Endothelial cell of umbilical vein (primary cell): ENCODE measurements at regions not wholly inside any gene's neighbourhood (a gene's known extent, or its start where the extent isn't known, plus 50 kb on each side); places are given as distances from the start of the nearest gene placed in this dataset.

Experiments
- EZH2 ChIP-seq: IDR thresholded peaks from 2 replicates; pipeline ENCODE4 v1.6.1; 2012; ENCODE audit warnings: borderline replicate concordance, low read depth, mild to moderate bottlenecking, moderate library complexity, low read length, inconsistent platforms; ENCODE audit not compliant: severe bottlenecking
- FOS ChIP-seq: IDR thresholded peaks from 2 replicates; pipeline ENCODE4 v1.6.1; 2011; ENCODE audit warnings: mild to moderate bottlenecking, low read length, moderate library complexity, borderline replicate concordance; ENCODE audit not compliant: insufficient read depth
- MAX ChIP-seq: IDR thresholded peaks from 2 replicates; pipeline ENCODE4 v1.6.1; 2011; ENCODE audit not compliant: insufficient read depth, insufficient read length
- POLR2A ChIP-seq: IDR thresholded peaks from 2 replicates; pipeline ENCODE4 v1.6.1; 2012; ENCODE audit warnings: low read depth, mild to moderate bottlenecking, control low read depth, low read length
- POLR2AphosphoS5 ChIP-seq: IDR thresholded peaks from 2 replicates; pipeline ENCODE4 v1.6.1; 2012; ENCODE audit warnings: low read depth, mild to moderate bottlenecking, control low read depth, low read length, moderate library complexity; ENCODE audit not compliant: insufficient read depth
- TF ChIP-seq, protein P1 (sequence below), 2 donors: IDR thresholded peaks; 1 replicate in 1 of 2; 2 replicates in 1 of 2; pipeline ENCODE4 v1.5.1; 2011; ENCODE audit warnings: low read length in 2 of 2, mild to moderate bottlenecking in 2 of 2, moderate library complexity in 2 of 2, control low read depth in 1 of 2, inconsistent platforms in 1 of 2, low read depth in 1 of 2; ENCODE audit not compliant: insufficient read depth in 1 of 2; ENCODE audit errors: extremely low read depth in 1 of 2

DNA sequence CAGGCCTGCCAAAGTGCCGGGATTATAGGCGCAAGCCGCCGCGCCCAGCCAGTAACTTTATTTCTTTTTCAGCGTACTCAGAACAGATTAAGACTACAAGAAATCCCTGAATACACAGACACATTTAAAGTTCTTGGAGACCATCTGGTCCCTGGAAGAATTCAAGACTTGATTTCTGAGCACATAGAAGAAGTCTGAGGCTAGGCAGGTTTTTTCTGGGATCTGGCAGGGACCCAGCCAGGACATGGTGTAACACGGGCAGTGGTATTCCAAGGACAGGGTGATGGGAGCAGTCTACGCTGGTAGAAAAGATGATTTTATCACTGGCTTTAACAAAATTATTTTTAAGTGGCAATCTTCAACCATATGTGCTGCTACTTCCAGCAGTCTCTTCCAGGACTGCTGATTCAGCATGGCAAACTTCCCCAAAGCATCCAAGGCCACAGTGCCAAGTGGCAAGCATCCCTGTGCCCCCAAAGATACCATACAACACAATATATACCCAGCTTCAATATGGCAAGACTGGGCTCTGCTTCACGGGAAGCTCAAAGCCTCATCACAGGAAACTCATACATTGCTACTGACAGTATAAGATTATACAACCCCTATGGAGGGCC, 105.2 kb upstream of the OR5AK2 start:
- TF ChIP-seq, protein P1, sequence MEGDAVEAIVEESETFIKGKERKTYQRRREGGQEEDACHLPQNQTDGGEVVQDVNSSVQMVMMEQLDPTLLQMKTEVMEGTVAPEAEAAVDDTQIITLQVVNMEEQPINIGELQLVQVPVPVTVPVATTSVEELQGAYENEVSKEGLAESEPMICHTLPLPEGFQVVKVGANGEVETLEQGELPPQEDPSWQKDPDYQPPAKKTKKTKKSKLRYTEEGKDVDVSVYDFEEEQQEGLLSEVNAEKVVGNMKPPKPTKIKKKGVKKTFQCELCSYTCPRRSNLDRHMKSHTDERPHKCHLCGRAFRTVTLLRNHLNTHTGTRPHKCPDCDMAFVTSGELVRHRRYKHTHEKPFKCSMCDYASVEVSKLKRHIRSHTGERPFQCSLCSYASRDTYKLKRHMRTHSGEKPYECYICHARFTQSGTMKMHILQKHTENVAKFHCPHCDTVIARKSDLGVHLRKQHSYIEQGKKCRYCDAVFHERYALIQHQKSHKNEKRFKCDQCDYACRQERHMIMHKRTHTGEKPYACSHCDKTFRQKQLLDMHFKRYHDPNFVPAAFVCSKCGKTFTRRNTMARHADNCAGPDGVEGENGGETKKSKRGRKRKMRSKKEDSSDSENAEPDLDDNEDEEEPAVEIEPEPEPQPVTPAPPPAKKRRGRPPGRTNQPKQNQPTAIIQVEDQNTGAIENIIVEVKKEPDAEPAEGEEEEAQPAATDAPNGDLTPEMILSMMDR (IDR thresholded peaks at IDR 0.05; ENCODE audit: extremely low read depth in 1 of 2, insufficient read depth in 1 of 2, low read depth in 1 of 2, low read length in 2 of 2): no peak
- TF ChIP-seq EZH2 (no peak), POLR2A (no peak), MAX (no peak), POLR2AphosphoS5 (no peak), FOS (no peak)
